Erythroblast (primary cell): ENCODE measurements at regions not wholly inside any gene's neighbourhood (a gene's known extent, or its start where the extent isn't known, plus 50 kb on each side); places are given as distances from the start of the nearest gene placed in this dataset.

Experiments used
- GATA1 ChIP-seq: IDR thresholded peaks from 2 replicates; pipeline ENCODE4 v1.6.1; 2011; ENCODE audit warnings: low read depth, mild to moderate bottlenecking, control low read depth, low read length, moderate library complexity
- POLR2A ChIP-seq: IDR thresholded peaks from 2 replicates; pipeline ENCODE4 v1.6.1; 2011; ENCODE audit warnings: mild to moderate bottlenecking, low read length

GRCh38 chr10:4532467-4532866 is 293.5 kb upstream of the AKR1E2 start:
- TF ChIP-seq POLR2A (no peak), GATA1 (no peak)
